OCI-LY3 (cell line): ENCODE measurements at regions not wholly inside any gene's neighbourhood (a gene's known extent, or its start where the extent isn't known, plus 50 kb on each side); places are given as distances from the start of the nearest gene placed in this dataset.

Experiments
- H2AFZ ChIP-seq: fragments of 200-600, 300-600 bp; shearing (Covaris generic); 2 replicates; pipeline ENCODE4 v1.6.0; 2014; ENCODE audit warnings: antibody characterized with exemption, low read depth, low read length
- H3K27ac ChIP-seq: fragments of 200-600, 300-600 bp; sonication (generic); 2 replicates; pipeline ENCODE4 v1.5.1; 2014; ENCODE audit warnings: mild to moderate bottlenecking, low read length, moderate library complexity, mixed read lengths
- H3K27me3 ChIP-seq: fragments of 200-600, 300-600 bp; sonication (generic); 2 replicates; pipeline ENCODE4 v1.6.1; 2014; ENCODE audit warnings: low read depth, low read length, mixed read lengths
- H3K36me3 ChIP-seq: fragments of 200-600, 300-600 bp; sonication (generic); replicated peaks from 2 replicates; pipeline ENCODE3; 2014; ENCODE audit warnings: low read depth, low read length, mixed read lengths
- H3K4me1 ChIP-seq: fragments of 300-600, 200-600 bp; sonication (generic); 2 replicates; pipeline ENCODE4 v1.6.1; 2014; ENCODE audit warnings: low read length, mixed read lengths
- H3K4me2 ChIP-seq: fragments of 200-600, 300-600 bp; sonication (generic); 2 replicates; pipeline ENCODE4 v1.6.1; 2014; ENCODE audit warnings: low read length, mixed read lengths
- H3K4me3 ChIP-seq: fragments of 300-600, 200-600 bp; sonication (generic); 2 replicates; pipeline ENCODE4 v1.5.1; 2014; ENCODE audit warnings: antibody characterized with exemption, mild to moderate bottlenecking, low read length, moderate library complexity
- H3K79me2 ChIP-seq: fragments of 300-600, 200-600 bp; shearing (Covaris generic); 2 replicates; pipeline ENCODE4 v1.6.1; 2014; ENCODE audit warnings: mild to moderate bottlenecking, low read length, mixed read lengths
- H3K9ac ChIP-seq: fragments of 300-600, 200-600 bp; shearing (Covaris generic); 2 replicates; pipeline ENCODE4 v1.6.0; 2014; ENCODE audit warnings: mild to moderate bottlenecking, low read length, moderate library complexity
- H3K9me3 ChIP-seq: fragments of 200-600, 300-600 bp; shearing (Covaris generic); 2 replicates; pipeline ENCODE4 v1.6.1; 2014; ENCODE audit warnings: low read length, mixed read lengths; ENCODE audit not compliant: insufficient read depth
- H4K20me1 ChIP-seq: fragments of 200-600, 300-600 bp; sonication (generic); 2 replicates; pipeline ENCODE4 v1.6.1; 2016; ENCODE audit warnings: low read length, mixed read lengths; ENCODE audit not compliant: insufficient read depth
- EZH2phosphoT487 ChIP-seq: fragments of 200-600 bp; shearing (Covaris generic); IDR thresholded peaks from 2 replicates; pipeline ENCODE4 v1.6.1; 2018; ENCODE audit warnings: antibody characterized with exemption, mixed run types, low read depth
- TF ChIP-seq, protein P1 (sequence below): fragments of 200-600, 300-600 bp; sonication (generic); IDR thresholded peaks from 2 replicates; pipeline ENCODE4 v1.5.1; 2014; ENCODE audit warnings: antibody characterized with exemption, low read length, low read depth

DNA sequence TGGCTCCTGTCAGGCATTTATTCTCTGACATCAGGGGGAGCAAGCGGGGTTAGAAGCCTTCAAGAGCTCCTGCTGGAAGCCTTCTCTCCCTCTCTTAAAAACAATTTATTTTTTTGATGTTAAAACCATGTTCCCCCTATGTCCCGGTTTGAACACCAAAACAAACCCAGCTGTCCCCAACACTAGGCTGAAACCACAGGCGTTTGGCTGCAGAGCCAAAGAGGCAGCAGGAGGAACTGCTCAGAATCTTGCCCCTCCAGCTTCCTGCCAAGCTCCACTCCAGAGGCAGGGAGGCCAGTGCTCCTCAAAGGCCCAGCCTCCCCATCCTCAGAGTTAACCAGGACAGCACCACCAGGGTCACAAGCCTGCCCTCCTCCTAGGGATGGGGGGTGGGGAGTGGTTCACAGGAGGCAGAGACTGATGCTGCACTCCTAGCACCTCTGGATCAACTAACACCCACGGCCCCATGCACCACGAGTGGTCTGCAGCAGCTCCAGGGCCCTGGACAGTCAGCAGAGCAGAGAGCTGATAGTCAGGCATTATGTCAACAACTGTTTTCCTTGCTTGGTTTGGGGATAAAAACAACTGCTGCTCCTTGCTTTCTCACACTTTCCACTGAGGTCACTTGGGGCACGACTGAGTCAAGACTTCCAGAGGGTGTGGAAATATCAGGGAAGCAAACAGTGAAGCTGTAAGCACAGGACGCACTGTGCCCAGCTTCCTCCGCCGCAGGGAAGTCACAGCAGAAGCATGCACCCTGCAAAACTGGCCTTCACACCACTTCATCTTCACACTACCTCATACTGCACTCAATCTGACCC is 96.5 kb upstream of the ADRA1B start:
- H3K9ac ChIP-seq = no peak overlapping the region
- H3K27ac ChIP-seq = no peak overlapping the region
- H3K4me2 ChIP-seq = no peak overlapping the region
- H2AFZ ChIP-seq = no peak overlapping the region
- no peak overlapping the region for H3K4me3 ChIP-seq
- no peaks in the 10 kb centered on the region for H3K9me3 ChIP-seq
- TF ChIP-seq EZH2phosphoT487 = no peak
- TF ChIP-seq, protein P1, sequence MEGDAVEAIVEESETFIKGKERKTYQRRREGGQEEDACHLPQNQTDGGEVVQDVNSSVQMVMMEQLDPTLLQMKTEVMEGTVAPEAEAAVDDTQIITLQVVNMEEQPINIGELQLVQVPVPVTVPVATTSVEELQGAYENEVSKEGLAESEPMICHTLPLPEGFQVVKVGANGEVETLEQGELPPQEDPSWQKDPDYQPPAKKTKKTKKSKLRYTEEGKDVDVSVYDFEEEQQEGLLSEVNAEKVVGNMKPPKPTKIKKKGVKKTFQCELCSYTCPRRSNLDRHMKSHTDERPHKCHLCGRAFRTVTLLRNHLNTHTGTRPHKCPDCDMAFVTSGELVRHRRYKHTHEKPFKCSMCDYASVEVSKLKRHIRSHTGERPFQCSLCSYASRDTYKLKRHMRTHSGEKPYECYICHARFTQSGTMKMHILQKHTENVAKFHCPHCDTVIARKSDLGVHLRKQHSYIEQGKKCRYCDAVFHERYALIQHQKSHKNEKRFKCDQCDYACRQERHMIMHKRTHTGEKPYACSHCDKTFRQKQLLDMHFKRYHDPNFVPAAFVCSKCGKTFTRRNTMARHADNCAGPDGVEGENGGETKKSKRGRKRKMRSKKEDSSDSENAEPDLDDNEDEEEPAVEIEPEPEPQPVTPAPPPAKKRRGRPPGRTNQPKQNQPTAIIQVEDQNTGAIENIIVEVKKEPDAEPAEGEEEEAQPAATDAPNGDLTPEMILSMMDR = no peak
- no peaks in the 10 kb centered on the region for H3K36me3 ChIP-seq
- no peaks in the 10 kb centered on the region for H4K20me1 ChIP-seq
- H3K79me2 ChIP-seq = no peaks in the 10 kb centered on the region
- no peaks in the 10 kb centered on the region for H3K4me1 ChIP-seq
- H3K27me3 ChIP-seq = no peaks in the 10 kb centered on the region

- Histone ChIP-seq H4K20me1 (no peaks in the 10 kb centered on the region), H3K4me1 (peaks cover 6% of the 10 kb centered on the region), H3K9me3 (no peaks in the 10 kb centered on the region), H3K27ac (no peak overlapping the region), H3K4me3 (no peak overlapping the region), H2AFZ (no peak overlapping the region), H3K4me2 (no peak overlapping the region), H3K27me3 (no peaks in the 10 kb centered on the region), H3K36me3 (no peaks in the 10 kb centered on the region), H3K9ac (no peak overlapping the region), H3K79me2 (no peaks in the 10 kb centered on the region)
- TF ChIP-seq EZH2phosphoT487 = no peak
- TF ChIP-seq, protein P1 = no peak
Observed at GRCh38 chr5:159820692-159821091, 95.6 kb upstream of the ADRA1B start.

GRCh38 chr5:159821461-159821940 is 94.8 kb upstream of the ADRA1B start:
- no peak overlapping the region for H3K27ac ChIP-seq
- H3K36me3 ChIP-seq = no peaks in the 10 kb centered on the region
- no peaks in the 10 kb centered on the region for H3K27me3 ChIP-seq
- no peaks in the 10 kb centered on the region for H3K79me2 ChIP-seq
- TF ChIP-seq EZH2phosphoT487 = no peak
- no peak overlapping the region for H3K9ac ChIP-seq
- no peak overlapping the region for H3K4me3 ChIP-seq
- H3K4me2 ChIP-seq = no peak overlapping the region
- no peaks in the 10 kb centered on the region for H4K20me1 ChIP-seq
- no peaks in the 10 kb centered on the region for H3K9me3 ChIP-seq
- H2AFZ ChIP-seq = no peak overlapping the region
- peaks cover 14% of the 10 kb centered on the region for H3K4me1 ChIP-seq

DNA sequence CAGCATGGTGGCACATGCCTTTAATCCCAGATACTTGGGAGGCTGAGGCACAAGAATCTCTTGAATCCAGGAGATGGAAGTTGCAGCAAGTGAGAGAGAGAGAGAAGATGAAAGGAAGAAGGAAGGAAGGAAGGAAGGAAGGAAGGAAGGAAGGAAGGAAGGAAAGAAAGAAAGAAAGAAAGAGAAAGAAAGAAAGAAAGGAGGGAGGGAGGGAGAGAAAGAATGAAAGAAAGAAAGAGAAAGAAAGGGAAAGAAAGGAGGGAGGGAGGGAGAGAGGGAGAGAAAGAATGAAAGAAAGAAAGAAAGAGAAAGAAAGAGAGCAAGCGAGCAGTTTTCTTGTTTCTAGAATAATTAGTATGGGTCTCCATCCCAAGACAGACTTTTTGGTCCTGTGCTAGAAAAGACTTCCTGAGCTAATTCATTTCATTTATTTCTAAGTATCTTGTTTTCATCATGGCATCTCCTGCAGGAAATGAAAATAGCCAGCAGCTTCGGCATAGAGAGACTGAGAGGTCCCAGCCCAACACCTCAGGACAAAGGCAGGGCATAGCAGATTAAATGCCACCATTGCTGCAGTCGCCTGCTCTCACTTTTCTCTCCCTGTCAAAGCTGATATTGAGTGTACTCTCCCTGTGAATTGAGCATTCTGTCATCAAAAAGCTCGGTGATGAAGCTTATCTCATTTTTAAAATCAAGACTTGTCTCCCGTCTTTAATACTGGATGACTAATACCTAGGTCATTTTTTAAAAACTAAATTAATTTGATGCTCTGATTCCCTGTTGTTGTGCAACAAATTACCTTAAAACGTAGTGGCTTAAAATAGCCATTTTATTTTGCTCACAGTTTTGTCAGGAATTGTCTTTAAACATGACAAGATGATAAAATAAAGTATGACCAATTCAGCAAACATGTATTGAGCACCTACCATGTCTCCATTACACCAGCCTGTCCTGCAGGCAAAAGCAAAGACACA is 91.8 kb upstream of the ADRA1B start:
- Histone ChIP-seq H3K27ac (no peak overlapping the region), H3K36me3 (no peaks in the 10 kb centered on the region), H3K9me3 (no peaks in the 10 kb centered on the region), H3K4me3 (no peak overlapping the region), H3K79me2 (no peaks in the 10 kb centered on the region), H2AFZ (no peak overlapping the region), H3K9ac (no peak overlapping the region), H3K27me3 (no peaks in the 10 kb centered on the region), H3K4me1 (peaks cover 19% of the 10 kb centered on the region), H3K4me2 (no peak overlapping the region), H4K20me1 (no peaks in the 10 kb centered on the region)
- TF ChIP-seq, protein P1 = no peak
- TF ChIP-seq EZH2phosphoT487 = no peak
